Activated CD8-positive, alpha-beta memory T cell treated with anti-CD3 and anti-CD28 coated beads, Interleukin-2, amount 50 U/mL, for 48 hours (primary cell): ENCODE measurements at regions not wholly inside any gene's neighbourhood (a gene's known extent, or its start where the extent isn't known, plus 50 kb on each side); places are given as distances from the start of the nearest gene placed in this dataset.
"Not testable (repeated sequence)": the region's sequence is repeated elsewhere in the genome, so short reads cannot be mapped to it uniquely, and the experiment has no call there.

Experiments
- DNase-seq: peaks from one replicate; pipeline ENCODE4 v3.0.0-alpha.2; 2020

- no peak for DNase-seq
These were observed 132.6 kb upstream of the LIPC start for GRCh38 chr15:58298879-58299850.

GRCh38 chr15:58302832-58303231 is 129.0 kb upstream of the LIPC start:
- no peak for DNase-seq

GRCh38 chr15:58303236-58303635 is 128.6 kb upstream of the LIPC start:
- DNase-seq, result no peak

GRCh38 chr15:58306591-58307312 is 125.0 kb upstream of the LIPC start:
- no peak for DNase-seq

GRCh38 chr15:58307313-58307961 is 124.4 kb upstream of the LIPC start:
- no peak for DNase-seq

- DNase-seq, result no peak
These were observed 122.9 kb upstream of the LIPC start for GRCh38 chr15:58308742-58309355.

- DNase-seq, result no peak
These were observed 121.5 kb upstream of the LIPC start for GRCh38 chr15:58309963-58310928.

- DNase-seq, result no peak
These were observed 120.2 kb upstream of the LIPC start for GRCh38 chr15:58311556-58311955.

- DNase-seq, result no peak
These were observed 119.8 kb upstream of the LIPC start for GRCh38 chr15:58312031-58312430.

GRCh38 chr15:58313304-58313703 is 118.5 kb upstream of the LIPC start:
- DNase-seq, result no peak

- DNase-seq, result no peak
These were observed 117.8 kb upstream of the LIPC start for GRCh38 chr15:58313810-58314592.

- DNase-seq, result no peak
These were observed 117.1 kb upstream of the LIPC start for GRCh38 chr15:58314593-58315216.

- DNase-seq, result no peak
These were observed 113.3 kb upstream of the LIPC start for GRCh38 chr15:58318517-58318916.

GRCh38 chr15:58321034-58321433 is 110.8 kb upstream of the LIPC start:
- DNase-seq, result no peak

GRCh38 chr15:58322253-58322652 is 109.5 kb upstream of the LIPC start:
- no peak for DNase-seq

GRCh38 chr15:58323321-58323720 is 108.5 kb upstream of the LIPC start:
- DNase-seq, result not testable (repeated sequence)

- no peak for DNase-seq
These were observed 107.3 kb upstream of the LIPC start for GRCh38 chr15:58324533-58324932.

- no peak for DNase-seq
These were observed 103.8 kb upstream of the LIPC start for GRCh38 chr15:58327958-58328357.

GRCh38 chr15:58329211-58329610 is 102.6 kb upstream of the LIPC start:
- DNase-seq, result no peak
